IPS-11a (cell line): ENCODE measurements at regions not wholly inside any gene's neighbourhood (a gene's known extent, or its start where the extent isn't known, plus 50 kb on each side); places are given as distances from the start of the nearest gene placed in this dataset.

Experiments used
- H3K4me3 ChIP-seq: one replicate; pipeline ENCODE4 v1.5.1; 2013; ENCODE audit warnings: low read depth, low read length, control low read depth

GRCh38 chr12:65546528-65546927 is 268.0 kb downstream of the MSRB3 start:
- H3K4me3 ChIP-seq = no peak overlapping the region

GRCh38 chr12:65556676-65557437 is 267.4 kb upstream of the HMGA2 start:
- H3K4me3 ChIP-seq = no peak overlapping the region

- no peak overlapping the region for H3K4me3 ChIP-seq
Observed at GRCh38 chr12:65557438-65558181, 266.7 kb upstream of the HMGA2 start.

GRCh38 chr12:65560286-65560685 is 264.0 kb upstream of the HMGA2 start:
- no peak overlapping the region for H3K4me3 ChIP-seq

- H3K4me3 ChIP-seq = no peak overlapping the region
Observed at GRCh38 chr12:65561798-65562382, 262.4 kb upstream of the HMGA2 start.

GRCh38 chr12:65565601-65566560 is 258.4 kb upstream of the HMGA2 start:
- no peak overlapping the region for H3K4me3 ChIP-seq

GRCh38 chr12:65566751-65567150 is 257.5 kb upstream of the HMGA2 start:
- no peak overlapping the region for H3K4me3 ChIP-seq

GRCh38 chr12:65567820-65568219 is 256.5 kb upstream of the HMGA2 start:
- no peak overlapping the region for H3K4me3 ChIP-seq

- H3K4me3 ChIP-seq = no peak overlapping the region
Observed at GRCh38 chr12:65568517-65568916, 255.8 kb upstream of the HMGA2 start.

- H3K4me3 ChIP-seq = no peak overlapping the region
Observed at GRCh38 chr12:65570451-65571130, 253.7 kb upstream of the HMGA2 start.

- no peak overlapping the region for H3K4me3 ChIP-seq
Observed at GRCh38 chr12:65574867-65575266, 249.4 kb upstream of the HMGA2 start.

- no peak overlapping the region for H3K4me3 ChIP-seq
Observed at GRCh38 chr12:65584016-65584415, 240.3 kb upstream of the HMGA2 start.

GRCh38 chr12:65585648-65586602 is 238.4 kb upstream of the HMGA2 start:
- H3K4me3 ChIP-seq = no peak overlapping the region

GRCh38 chr12:65586796-65587195 is 237.5 kb upstream of the HMGA2 start:
- H3K4me3 ChIP-seq = no peak overlapping the region

- no peak overlapping the region for H3K4me3 ChIP-seq
Observed at GRCh38 chr12:65590318-65590717, 234.0 kb upstream of the HMGA2 start.

GRCh38 chr12:65592416-65592815 is 231.9 kb upstream of the HMGA2 start:
- no peak overlapping the region for H3K4me3 ChIP-seq

GRCh38 chr12:65593239-65593701 is 231.0 kb upstream of the HMGA2 start:
- no peak overlapping the region for H3K4me3 ChIP-seq

GRCh38 chr12:65594409-65594808 is 229.9 kb upstream of the HMGA2 start:
- H3K4me3 ChIP-seq = no peak overlapping the region

GRCh38 chr12:65595016-65595560 is 229.2 kb upstream of the HMGA2 start:
- no peak overlapping the region for H3K4me3 ChIP-seq
